ENCODE measurements at regions not wholly inside any gene's neighbourhood (a gene's known extent, or its start where the extent isn't known, plus 50 kb on each side); places are given as distances from the start of the nearest gene placed in this dataset.

DNA sequence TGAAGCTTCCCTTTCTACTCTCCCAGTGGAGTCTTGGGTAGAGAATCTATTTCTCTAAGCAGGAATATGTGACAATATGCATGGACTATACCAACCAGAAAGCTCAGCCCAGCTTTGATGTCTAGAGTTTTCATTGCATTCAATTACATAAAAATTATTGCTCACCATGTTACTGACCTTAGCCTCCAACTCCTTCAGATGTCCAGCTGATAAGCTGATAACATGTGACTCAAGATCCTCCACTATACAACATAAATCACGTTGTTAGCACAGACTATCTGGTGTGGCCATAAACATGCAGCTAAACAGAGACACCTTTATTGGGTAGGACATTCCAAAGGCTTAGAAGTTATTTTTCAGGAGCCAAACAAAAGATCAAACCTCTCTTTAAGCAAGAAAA lies 1168.2 kb downstream of the CDH12 start:
- TF ChIP-seq CTCF (conservative IDR thresholded peaks at IDR 0.05), result no peak
- no peak for TF ChIP-seq ZFX (IDR thresholded peaks at IDR 0.05)
- no peak overlapping the region for H3K27ac ChIP-seq

- TF ChIP-seq ZFX (IDR thresholded peaks at IDR 0.05) (no peak), CTCF (conservative IDR thresholded peaks at IDR 0.05) (no peak)
- no peak overlapping the region for H3K27ac ChIP-seq
Measured at GRCh38 chr5:21681911-21682310, 1171.2 kb downstream of the CDH12 start.

- H3K27ac ChIP-seq, result no peak overlapping the region
- no peak for TF ChIP-seq CTCF (conservative IDR thresholded peaks at IDR 0.05)
- no peak for TF ChIP-seq ZFX (IDR thresholded peaks at IDR 0.05)
Measured at GRCh38 chr5:21680641-21681040, 1172.5 kb downstream of the CDH12 start.

DNA sequence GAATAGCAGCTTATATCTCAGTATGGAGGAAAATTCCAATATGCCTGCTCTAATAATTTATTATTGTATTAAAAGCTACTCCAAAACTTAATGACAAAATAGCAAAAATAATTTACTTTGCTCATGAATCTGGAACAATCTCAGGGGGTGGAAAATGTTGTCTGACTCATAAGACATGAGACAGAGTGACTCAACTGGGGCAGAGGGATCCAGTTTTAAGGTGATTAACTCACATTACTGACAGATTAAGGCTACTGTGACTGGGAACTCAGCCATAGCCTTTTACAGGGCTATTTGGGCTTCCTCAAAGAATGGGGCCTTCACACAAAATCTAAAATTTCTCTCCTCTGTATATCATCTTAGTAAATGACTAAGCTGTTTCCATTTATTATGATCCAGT lies 1172.9 kb downstream of the CDH12 start:
- H3K27ac ChIP-seq, result no peak overlapping the region
- TF ChIP-seq CTCF (conservative IDR thresholded peaks at IDR 0.05), result no peak
- no peak for TF ChIP-seq ZFX (IDR thresholded peaks at IDR 0.05)

DNA sequence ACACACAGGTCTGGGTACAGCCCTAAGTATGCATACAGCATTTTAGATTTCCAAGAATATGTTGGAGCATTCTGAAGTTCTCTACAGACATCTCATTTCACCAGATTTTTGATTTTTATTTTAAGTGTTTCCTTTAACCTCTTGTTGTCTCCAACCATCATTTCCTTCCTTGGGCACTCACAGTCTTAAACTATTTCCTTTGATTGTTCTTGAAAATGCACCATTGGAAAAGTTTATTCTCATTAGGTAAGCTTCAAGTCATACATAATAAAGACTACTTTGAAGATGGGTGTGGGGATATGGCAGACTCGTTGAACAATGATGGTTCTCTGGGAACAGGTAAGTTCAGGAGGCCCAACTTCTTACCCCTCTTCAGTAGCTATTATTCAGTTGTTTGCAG lies 1174.6 kb downstream of the CDH12 start:
- H3K27ac ChIP-seq, result no peak overlapping the region

GRCh38 chr5:21672911-21673310 lies 1180.2 kb downstream of the CDH12 start:
- no peak overlapping the region for H3K27ac ChIP-seq
- TF ChIP-seq CTCF (conservative IDR thresholded peaks at IDR 0.05) (no peak), ZFX (IDR thresholded peaks at IDR 0.05) (no peak)

More for the DNA sequence above, 1174.6 kb downstream of the CDH12 start:
- TF ChIP-seq CTCF (conservative IDR thresholded peaks at IDR 0.05), result no peak
- no peak for TF ChIP-seq ZFX (IDR thresholded peaks at IDR 0.05)

GRCh38 chr5:21672360-21672759 lies 1180.8 kb downstream of the CDH12 start:
- TF ChIP-seq ZFX (IDR thresholded peaks at IDR 0.05) (no peak), CTCF (conservative IDR thresholded peaks at IDR 0.05) (no peak)
- H3K27ac ChIP-seq, result no peak overlapping the region
